HL-60 (cell line): ENCODE measurements at regions not wholly inside any gene's neighbourhood (a gene's known extent, or its start where the extent isn't known, plus 50 kb on each side); places are given as distances from the start of the nearest gene placed in this dataset.

ENCODE experiments used
- POLR2AphosphoS5 ChIP-seq: IDR thresholded peaks from 2 replicates; pipeline ENCODE4 v1.6.1; 2012; ENCODE audit warnings: low read depth
- TF ChIP-seq, protein P1 (sequence below): IDR thresholded peaks from one replicate; pipeline ENCODE4 v1.5.1; 2011; ENCODE audit warnings: low read length, control low read depth, inconsistent platforms; ENCODE audit not compliant: insufficient read depth
- TF ChIP-seq, protein P2 (sequence below): IDR thresholded peaks from 2 replicates; pipeline ENCODE4 v1.6.1; 2012; ENCODE audit warnings: low read depth; ENCODE audit not compliant: insufficient replicate concordance

DNA sequence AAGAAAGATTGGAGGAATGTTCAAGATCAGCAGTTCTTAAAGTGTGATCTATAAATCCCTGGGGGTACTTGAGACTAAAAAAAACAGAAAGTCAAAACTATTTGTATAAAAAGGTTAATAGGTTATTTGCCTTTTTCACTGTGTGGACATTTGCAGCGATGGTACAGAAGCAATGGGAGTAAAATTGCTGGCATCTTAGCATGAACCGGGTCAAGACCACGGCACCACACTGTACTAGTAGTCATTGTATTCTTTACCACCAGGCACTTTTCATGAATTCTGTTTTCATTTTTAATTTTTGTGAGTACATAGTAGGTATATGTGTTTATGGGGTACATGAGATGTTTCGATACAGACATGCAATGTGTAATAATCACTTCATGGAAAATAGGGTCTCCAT lies 126.2 kb downstream of the IPO8 start:
- TF ChIP-seq, protein P1, sequence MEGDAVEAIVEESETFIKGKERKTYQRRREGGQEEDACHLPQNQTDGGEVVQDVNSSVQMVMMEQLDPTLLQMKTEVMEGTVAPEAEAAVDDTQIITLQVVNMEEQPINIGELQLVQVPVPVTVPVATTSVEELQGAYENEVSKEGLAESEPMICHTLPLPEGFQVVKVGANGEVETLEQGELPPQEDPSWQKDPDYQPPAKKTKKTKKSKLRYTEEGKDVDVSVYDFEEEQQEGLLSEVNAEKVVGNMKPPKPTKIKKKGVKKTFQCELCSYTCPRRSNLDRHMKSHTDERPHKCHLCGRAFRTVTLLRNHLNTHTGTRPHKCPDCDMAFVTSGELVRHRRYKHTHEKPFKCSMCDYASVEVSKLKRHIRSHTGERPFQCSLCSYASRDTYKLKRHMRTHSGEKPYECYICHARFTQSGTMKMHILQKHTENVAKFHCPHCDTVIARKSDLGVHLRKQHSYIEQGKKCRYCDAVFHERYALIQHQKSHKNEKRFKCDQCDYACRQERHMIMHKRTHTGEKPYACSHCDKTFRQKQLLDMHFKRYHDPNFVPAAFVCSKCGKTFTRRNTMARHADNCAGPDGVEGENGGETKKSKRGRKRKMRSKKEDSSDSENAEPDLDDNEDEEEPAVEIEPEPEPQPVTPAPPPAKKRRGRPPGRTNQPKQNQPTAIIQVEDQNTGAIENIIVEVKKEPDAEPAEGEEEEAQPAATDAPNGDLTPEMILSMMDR = no peak
- no peak for TF ChIP-seq POLR2AphosphoS5
- TF ChIP-seq, protein P2, sequence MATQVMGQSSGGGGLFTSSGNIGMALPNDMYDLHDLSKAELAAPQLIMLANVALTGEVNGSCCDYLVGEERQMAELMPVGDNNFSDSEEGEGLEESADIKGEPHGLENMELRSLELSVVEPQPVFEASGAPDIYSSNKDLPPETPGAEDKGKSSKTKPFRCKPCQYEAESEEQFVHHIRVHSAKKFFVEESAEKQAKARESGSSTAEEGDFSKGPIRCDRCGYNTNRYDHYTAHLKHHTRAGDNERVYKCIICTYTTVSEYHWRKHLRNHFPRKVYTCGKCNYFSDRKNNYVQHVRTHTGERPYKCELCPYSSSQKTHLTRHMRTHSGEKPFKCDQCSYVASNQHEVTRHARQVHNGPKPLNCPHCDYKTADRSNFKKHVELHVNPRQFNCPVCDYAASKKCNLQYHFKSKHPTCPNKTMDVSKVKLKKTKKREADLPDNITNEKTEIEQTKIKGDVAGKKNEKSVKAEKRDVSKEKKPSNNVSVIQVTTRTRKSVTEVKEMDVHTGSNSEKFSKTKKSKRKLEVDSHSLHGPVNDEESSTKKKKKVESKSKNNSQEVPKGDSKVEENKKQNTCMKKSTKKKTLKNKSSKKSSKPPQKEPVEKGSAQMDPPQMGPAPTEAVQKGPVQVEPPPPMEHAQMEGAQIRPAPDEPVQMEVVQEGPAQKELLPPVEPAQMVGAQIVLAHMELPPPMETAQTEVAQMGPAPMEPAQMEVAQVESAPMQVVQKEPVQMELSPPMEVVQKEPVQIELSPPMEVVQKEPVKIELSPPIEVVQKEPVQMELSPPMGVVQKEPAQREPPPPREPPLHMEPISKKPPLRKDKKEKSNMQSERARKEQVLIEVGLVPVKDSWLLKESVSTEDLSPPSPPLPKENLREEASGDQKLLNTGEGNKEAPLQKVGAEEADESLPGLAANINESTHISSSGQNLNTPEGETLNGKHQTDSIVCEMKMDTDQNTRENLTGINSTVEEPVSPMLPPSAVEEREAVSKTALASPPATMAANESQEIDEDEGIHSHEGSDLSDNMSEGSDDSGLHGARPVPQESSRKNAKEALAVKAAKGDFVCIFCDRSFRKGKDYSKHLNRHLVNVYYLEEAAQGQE = no peak
